Neural progenitor cell (in vitro differentiated cells): ENCODE measurements at regions not wholly inside any gene's neighbourhood (a gene's known extent, or its start where the extent isn't known, plus 50 kb on each side); places are given as distances from the start of the nearest gene placed in this dataset.

ENCODE experiments used
- DNase-seq: peaks from one replicate; pipeline ENCODE4 v3.0.0-alpha.2; 2016; ENCODE audit warnings: low spot score
- H2AFZ ChIP-seq: fragments of 200-600 bp; sonication (generic); replicated peaks from 2 replicates; pipeline ENCODE4 v1.6.1; 2016; ENCODE audit warnings: antibody characterized with exemption
- H3F3A ChIP-seq: fragments of 200-600 bp; sonication (generic); 2 replicates; pipeline ENCODE4 v1.6.1; 2016; ENCODE audit warnings: antibody characterized with exemption, low read depth
- H3K27ac ChIP-seq: fragments of 200-600 bp; sonication (generic); 2 replicates; pipeline ENCODE4 v1.5.1; 2016; ENCODE audit warnings: mild to moderate bottlenecking
- H3K27me3 ChIP-seq: fragments of 200-600 bp; sonication (generic); 2 replicates; pipeline ENCODE4 v1.6.1; 2016; ENCODE audit warnings: mild to moderate bottlenecking, moderate library complexity
- H3K36me3 ChIP-seq: fragments of 200-600 bp; sonication (generic); 2 replicates; pipeline ENCODE4 v1.5.1; 2016
- H3K4me1 ChIP-seq: fragments of 200-600 bp; sonication (generic); 2 replicates; pipeline ENCODE4 v1.6.1; 2016; ENCODE audit warnings: mixed run types
- H3K4me2 ChIP-seq: fragments of 200-600 bp; sonication (generic); 2 replicates; pipeline ENCODE4 v1.6.1; 2016
- H3K4me3 ChIP-seq: fragments of 200-600 bp; sonication (generic); 2 replicates; pipeline ENCODE4 v1.5.1; 2016
- H3K79me2 ChIP-seq: fragments of 200-600 bp; sonication (generic); 2 replicates; pipeline ENCODE4 v1.6.1; 2016; ENCODE audit warnings: low read depth
- H3K9ac ChIP-seq: fragments of 200-600 bp; sonication (generic); 2 replicates; pipeline ENCODE4 v1.6.1; 2016
- H3K9me3 ChIP-seq: fragments of 200-600 bp; sonication (generic); 2 replicates; pipeline ENCODE4 v1.5.1; 2016; ENCODE audit warnings: low read depth
- H4K20me1 ChIP-seq: fragments of 200-600 bp; sonication (generic); 2 replicates; pipeline ENCODE4 v1.6.1; 2016; ENCODE audit warnings: low read depth
- H3K27ac Mint-ChIP-seq: 3 replicates; pipeline ENCODE4 v1.8.0; 2021; ENCODE audit warnings: mixed read lengths
- H3K27me3 Mint-ChIP-seq: 2 replicates; pipeline ENCODE4 v1.8.0; 2022; ENCODE audit warnings: low read depth, mild to moderate bottlenecking, inconsistent platforms, moderate library complexity, mixed read lengths; ENCODE audit not compliant: insufficient read depth
- H3K36me3 Mint-ChIP-seq: 3 replicates; pipeline ENCODE4 v1.8.0; 2021; ENCODE audit warnings: mixed read lengths
- H3K4me1 Mint-ChIP-seq: 3 replicates; pipeline ENCODE4 v1.8.0; 2021; ENCODE audit warnings: mixed read lengths
- H3K4me3 Mint-ChIP-seq: 3 replicates; pipeline ENCODE4 v1.8.0; 2021; ENCODE audit warnings: mild to moderate bottlenecking, moderate library complexity, mixed read lengths
- H3K9me3 Mint-ChIP-seq: 3 replicates; pipeline ENCODE4 v1.8.0; 2020; ENCODE audit warnings: mixed read lengths
- CTCF ChIP-seq: fragments of 200-600 bp; sonication (generic); IDR thresholded peaks from 2 replicates; pipeline ENCODE4 v1.5.1; 2017; ENCODE audit warnings: antibody characterized with exemption, mild to moderate bottlenecking
- EZH2 ChIP-seq: fragments of 200-600 bp; sonication (generic); IDR thresholded peaks from 2 replicates; pipeline ENCODE4 v1.6.1; 2017; ENCODE audit warnings: antibody characterized with exemption, mild to moderate bottlenecking, moderate library complexity
- EZH2phosphoT487 ChIP-seq: fragments of 200-600 bp; sonication (generic); IDR thresholded peaks from 2 replicates; pipeline ENCODE4 v1.6.1; 2017; ENCODE audit warnings: antibody characterized with exemption

DNA sequence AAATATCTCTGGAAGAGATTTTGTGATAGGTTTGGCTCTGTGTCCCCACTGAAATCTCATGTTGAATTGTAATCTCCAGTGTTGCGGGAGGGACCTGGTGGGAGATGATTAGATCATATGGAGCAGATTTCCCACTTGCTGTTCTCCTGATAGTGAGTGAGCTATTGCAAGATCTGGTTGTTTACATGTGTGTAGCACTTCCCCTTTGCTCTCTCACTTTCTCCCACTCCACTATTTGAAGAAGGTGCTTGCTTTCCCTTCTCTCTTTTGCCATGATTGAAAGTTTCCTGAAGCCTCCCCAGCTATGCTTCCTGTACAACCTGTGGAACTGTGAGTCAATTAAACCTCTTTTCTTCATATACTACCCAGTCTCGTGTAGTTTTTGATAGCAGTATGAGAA is 97.0 kb upstream of the FN1 start:
- Histone ChIP-seq H3K9ac (no peak overlapping the region), H3K27ac (no peak overlapping the region), H4K20me1 (no peaks in the 10 kb centered on the region), H2AFZ (no peak overlapping the region), H3F3A (no peaks in the 10 kb centered on the region), H3K9me3 (no peaks in the 10 kb centered on the region), H3K4me1 (no peaks in the 10 kb centered on the region), H3K79me2 (no peaks in the 10 kb centered on the region), H3K36me3 (no peaks in the 10 kb centered on the region), H3K4me3 (no peak overlapping the region), H3K4me2 (no peak overlapping the region), H3K27me3 (no peaks in the 10 kb centered on the region)
- no peaks in the 10 kb centered on the region for H3K36me3 Mint-ChIP-seq
- TF ChIP-seq EZH2phosphoT487 (no peak), EZH2 (no peak), CTCF (no peak)
- no peaks in the 10 kb centered on the region for H3K27me3 Mint-ChIP-seq
- peaks cover 2% of the 10 kb centered on the region for H3K4me1 Mint-ChIP-seq
- H3K9me3 Mint-ChIP-seq, result peaks cover 8% of the 10 kb centered on the region
- DNase-seq, result no peak
- H3K4me3 Mint-ChIP-seq, result no peak overlapping the region
- H3K27ac Mint-ChIP-seq, result no peak overlapping the region

DNA sequence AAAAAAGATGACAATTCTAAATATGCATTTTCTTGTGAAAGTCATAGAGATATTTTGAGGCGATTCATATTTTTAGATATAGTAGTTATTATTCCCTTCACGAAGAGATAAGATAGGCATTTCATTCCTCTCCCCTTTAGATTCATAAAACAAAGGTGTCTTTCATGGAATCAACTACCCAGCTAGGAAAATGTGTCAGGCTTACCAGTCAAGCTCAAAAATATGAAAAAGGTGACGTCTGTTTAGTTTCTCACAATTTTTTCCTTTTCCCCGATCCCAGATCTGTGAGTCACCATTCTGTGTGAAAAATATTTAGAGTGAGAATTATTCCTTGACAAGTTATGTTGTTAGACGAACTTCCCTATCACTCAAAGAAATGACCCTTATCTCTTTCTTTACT is 95.4 kb upstream of the FN1 start:
- H3K36me3 ChIP-seq, result no peaks in the 10 kb centered on the region
- no peak overlapping the region for H3K27ac ChIP-seq
- DNase-seq, result no peak
- no peak overlapping the region for H3K9ac ChIP-seq
- no peak for TF ChIP-seq EZH2phosphoT487
- TF ChIP-seq EZH2, result no peak
- no peak for TF ChIP-seq CTCF
- H3K4me1 ChIP-seq, result no peaks in the 10 kb centered on the region
- H3K27ac Mint-ChIP-seq, result no peak overlapping the region
- H3K4me2 ChIP-seq, result no peak overlapping the region
- no peaks in the 10 kb centered on the region for H3K27me3 ChIP-seq
- H3K36me3 Mint-ChIP-seq, result no peaks in the 10 kb centered on the region
- no peak overlapping the region for H3K4me3 ChIP-seq
- no peaks in the 10 kb centered on the region for H3K27me3 Mint-ChIP-seq
- H3K79me2 ChIP-seq, result no peaks in the 10 kb centered on the region
- no peaks in the 10 kb centered on the region for H3F3A ChIP-seq
- no peak overlapping the region for H3K4me3 Mint-ChIP-seq
- no peaks in the 10 kb centered on the region for H3K9me3 ChIP-seq
- no peak overlapping the region for H2AFZ ChIP-seq
- no peaks in the 10 kb centered on the region for H3K4me1 Mint-ChIP-seq
- H4K20me1 ChIP-seq, result no peaks in the 10 kb centered on the region
- peaks cover 8% of the 10 kb centered on the region for H3K9me3 Mint-ChIP-seq

DNA sequence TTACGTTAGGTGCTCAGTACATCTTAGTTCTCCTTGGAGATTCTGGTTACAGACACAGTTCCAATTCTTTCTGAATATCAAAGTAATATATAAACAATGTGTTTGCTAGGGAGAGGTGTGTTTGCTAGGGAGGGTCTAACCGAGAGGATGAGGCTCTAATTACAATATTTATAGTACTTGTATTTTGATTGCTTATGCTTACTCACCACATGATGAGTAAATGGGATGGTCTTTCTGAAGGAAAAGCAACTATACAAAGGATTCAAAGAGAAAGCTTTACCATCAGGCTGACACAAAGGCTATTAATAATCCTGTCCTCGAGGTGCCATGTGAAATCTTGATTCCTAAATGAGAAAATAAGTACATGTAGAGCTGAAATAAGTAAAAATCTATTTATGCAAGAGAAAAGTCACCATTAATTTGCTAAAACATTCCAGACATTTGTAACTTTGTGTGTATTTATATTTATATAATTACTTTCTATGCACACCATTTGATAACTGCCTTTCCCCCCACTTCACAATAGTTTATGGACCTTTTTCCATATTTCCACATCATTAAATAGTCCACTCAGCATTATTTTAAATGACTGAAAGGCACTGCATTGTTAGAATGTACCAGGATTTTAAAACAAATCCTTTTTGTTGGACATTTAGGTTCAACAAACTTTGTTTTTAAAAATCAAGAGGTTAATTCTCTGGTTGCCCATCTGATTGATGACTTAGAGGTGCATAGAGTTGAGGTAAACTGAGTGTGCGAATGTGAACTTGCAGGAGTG is 94.5 kb upstream of the FN1 start:
- no peaks in the 10 kb centered on the region for H3K4me1 Mint-ChIP-seq
- Histone ChIP-seq H3K4me3 (no peak overlapping the region), H3K79me2 (no peaks in the 10 kb centered on the region), H4K20me1 (no peaks in the 10 kb centered on the region), H3K4me1 (no peaks in the 10 kb centered on the region), H3K27me3 (no peaks in the 10 kb centered on the region), H3K36me3 (no peaks in the 10 kb centered on the region), H3F3A (no peaks in the 10 kb centered on the region), H3K27ac (no peak overlapping the region), H2AFZ (no peak overlapping the region), H3K9me3 (no peaks in the 10 kb centered on the region), H3K4me2 (no peak overlapping the region), H3K9ac (no peak overlapping the region)
- peaks cover 8% of the 10 kb centered on the region for H3K9me3 Mint-ChIP-seq
- H3K27me3 Mint-ChIP-seq, result no peaks in the 10 kb centered on the region
- no peaks in the 10 kb centered on the region for H3K36me3 Mint-ChIP-seq
- H3K27ac Mint-ChIP-seq, result no peak overlapping the region
- DNase-seq, result no peak
- no peak overlapping the region for H3K4me3 Mint-ChIP-seq
- no peak for TF ChIP-seq CTCF
- TF ChIP-seq EZH2, result no peak
- no peak for TF ChIP-seq EZH2phosphoT487
